A549 (cell line): ENCODE measurements at regions not wholly inside any gene's neighbourhood (a gene's known extent, or its start where the extent isn't known, plus 50 kb on each side); places are given as distances from the start of the nearest gene placed in this dataset.

Experiments
- CBX8 ChIP-seq: fragments of 200-600 bp; sonication (generic); IDR thresholded peaks from 2 replicates; pipeline ENCODE4 v1.6.1; 2016
- CEBPB ChIP-seq, 2 experiments: fragments of >200 bp in 1 of 2; sonication (Bioruptor Twin) in 1 of 2; formaldehyde crosslinking in 1 of 2; IDR thresholded peaks; 2 replicates each; pipeline ENCODE4 v1.6.1; 2012 to 2016
- EP300 ChIP-seq, 2 experiments: fragments of >200 bp; sonication (Bioruptor Twin); formaldehyde crosslinking; IDR thresholded peaks; 2 replicates in 1 of 2; 3 replicates in 1 of 2; pipeline ENCODE4 v1.6.1; 2016 to 2017
- HDAC2 ChIP-seq: fragments of 200-600 bp; sonication (generic); IDR thresholded peaks from 2 replicates; pipeline ENCODE4 v1.6.1; 2016
- HOXB13 ChIP-seq: fragments of 250-450 bp; sonication (Bioruptor Pico); IDR thresholded peaks from 2 replicates; pipeline ENCODE4 v1.5.0; 2020; ENCODE audit warnings: low read depth, mild to moderate bottlenecking, moderate library complexity
- MYC ChIP-seq: IDR thresholded peaks from 2 replicates; pipeline ENCODE4 v1.6.1; 2012; ENCODE audit warnings: mild to moderate bottlenecking, inconsistent platforms, low read length, improper control_type of control experiment, borderline replicate concordance
- POLR2A ChIP-seq: IDR thresholded peaks from 2 replicates; pipeline ENCODE4 v1.6.1; 2012; ENCODE audit warnings: mild to moderate bottlenecking, low read length
- RAD21 ChIP-seq, 2 experiments: fragments of >200 bp in 1 of 2; sonication (Bioruptor Twin) in 1 of 2; formaldehyde crosslinking in 1 of 2; IDR thresholded peaks in 1 of 2; conservative IDR thresholded peaks in 1 of 2; 2 replicates in 1 of 2; 3 replicates in 1 of 2; pipeline ENCODE4 v1.6.1; 2012 to 2018; ENCODE audit warnings: inconsistent platforms in 1 of 2
- RNF2 ChIP-seq: fragments of 200-600 bp; sonication (generic); IDR thresholded peaks from 2 replicates; pipeline ENCODE4 v1.6.1; 2016; ENCODE audit warnings: low read depth, mild to moderate bottlenecking, antibody characterized with exemption, moderate library complexity, borderline replicate concordance
- TFCP2L1 ChIP-seq: fragments of 250-450 bp; sonication (Bioruptor Pico); IDR thresholded peaks from 2 replicates; pipeline ENCODE4 v1.5.0; 2021; ENCODE audit warnings: mild to moderate bottlenecking
- TF ChIP-seq, protein P1 (sequence below): fragments of >200 bp; sonication (Bioruptor Twin); formaldehyde crosslinking; IDR thresholded peaks from 3 replicates; pipeline ENCODE4 v1.5.1; 2016
- TF ChIP-seq, protein P2 (sequence below): fragments of 250-450 bp; sonication (Bioruptor Pico); IDR thresholded peaks from 2 replicates; pipeline ENCODE4 v1.5.0; 2020; ENCODE audit warnings: low read depth, mild to moderate bottlenecking, moderate library complexity
- TF ChIP-seq, protein P3 (sequence below): IDR thresholded peaks from 2 replicates; pipeline ENCODE4 v1.6.1; 2012

DNA sequence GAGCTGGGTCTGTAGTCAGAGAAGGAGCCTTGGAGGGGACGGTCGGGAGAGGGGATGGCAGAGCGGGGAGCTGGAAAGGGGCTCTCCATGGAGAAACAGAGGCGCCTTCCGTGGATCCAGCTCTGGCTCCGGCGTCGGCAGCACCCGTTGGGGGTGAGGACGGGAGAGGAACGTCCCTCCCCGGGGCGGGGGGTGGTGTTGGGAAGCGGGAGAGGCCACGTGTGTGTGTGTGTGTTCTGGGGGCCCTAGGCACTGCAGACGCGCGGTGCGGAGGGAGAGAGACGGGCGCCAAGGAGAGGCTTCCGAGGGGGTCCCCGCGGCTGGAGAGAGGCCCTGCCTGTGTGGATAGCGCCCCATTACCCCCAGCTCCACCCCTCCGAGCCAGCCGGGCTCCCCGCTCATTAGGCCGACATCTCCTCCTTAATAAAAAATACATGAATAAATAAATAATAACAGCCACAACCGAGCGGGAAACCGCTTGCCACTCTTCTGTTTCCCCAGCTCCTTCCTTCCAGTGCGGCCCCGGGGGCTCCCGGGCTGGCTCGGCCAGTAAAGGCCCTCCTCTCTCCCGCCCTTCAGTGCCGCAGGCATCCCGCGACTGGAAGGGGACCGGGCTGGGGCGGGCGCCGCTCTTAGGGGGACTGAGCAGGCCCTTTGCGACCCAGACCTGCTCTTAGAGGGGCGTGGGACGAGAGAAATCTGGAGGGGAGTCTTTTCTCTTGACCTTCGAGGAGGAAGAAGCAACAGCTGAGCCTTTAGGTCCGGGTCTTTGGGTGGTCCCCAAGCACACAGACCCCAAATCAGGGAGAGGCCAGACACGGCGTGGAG, 71.3 kb upstream of the ARAP3 start:
- TF ChIP-seq RNF2 = no peak
- TF ChIP-seq, protein P1, sequence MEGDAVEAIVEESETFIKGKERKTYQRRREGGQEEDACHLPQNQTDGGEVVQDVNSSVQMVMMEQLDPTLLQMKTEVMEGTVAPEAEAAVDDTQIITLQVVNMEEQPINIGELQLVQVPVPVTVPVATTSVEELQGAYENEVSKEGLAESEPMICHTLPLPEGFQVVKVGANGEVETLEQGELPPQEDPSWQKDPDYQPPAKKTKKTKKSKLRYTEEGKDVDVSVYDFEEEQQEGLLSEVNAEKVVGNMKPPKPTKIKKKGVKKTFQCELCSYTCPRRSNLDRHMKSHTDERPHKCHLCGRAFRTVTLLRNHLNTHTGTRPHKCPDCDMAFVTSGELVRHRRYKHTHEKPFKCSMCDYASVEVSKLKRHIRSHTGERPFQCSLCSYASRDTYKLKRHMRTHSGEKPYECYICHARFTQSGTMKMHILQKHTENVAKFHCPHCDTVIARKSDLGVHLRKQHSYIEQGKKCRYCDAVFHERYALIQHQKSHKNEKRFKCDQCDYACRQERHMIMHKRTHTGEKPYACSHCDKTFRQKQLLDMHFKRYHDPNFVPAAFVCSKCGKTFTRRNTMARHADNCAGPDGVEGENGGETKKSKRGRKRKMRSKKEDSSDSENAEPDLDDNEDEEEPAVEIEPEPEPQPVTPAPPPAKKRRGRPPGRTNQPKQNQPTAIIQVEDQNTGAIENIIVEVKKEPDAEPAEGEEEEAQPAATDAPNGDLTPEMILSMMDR = no peak
- no peak for TF ChIP-seq MYC
- no peak for TF ChIP-seq RAD21 (conservative IDR thresholded peaks at IDR 0.05 in 1 of 2, IDR thresholded peaks at IDR 0.05 in 1 of 2)
- no peak for TF ChIP-seq HDAC2
- TF ChIP-seq HOXB13 (CRISPR knock-in tag) = no peak
- TF ChIP-seq CBX8 = no peak
- TF ChIP-seq TFCP2L1 (CRISPR knock-in tag) = no peak
- TF ChIP-seq, protein P2, sequence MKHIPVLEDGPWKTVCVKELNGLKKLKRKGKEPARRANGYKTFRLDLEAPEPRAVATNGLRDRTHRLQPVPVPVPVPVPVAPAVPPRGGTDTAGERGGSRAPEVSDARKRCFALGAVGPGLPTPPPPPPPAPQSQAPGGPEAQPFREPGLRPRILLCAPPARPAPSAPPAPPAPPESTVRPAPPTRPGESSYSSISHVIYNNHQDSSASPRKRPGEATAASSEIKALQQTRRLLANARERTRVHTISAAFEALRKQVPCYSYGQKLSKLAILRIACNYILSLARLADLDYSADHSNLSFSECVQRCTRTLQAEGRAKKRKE = no peak
- no peak for TF ChIP-seq POLR2A
- TF ChIP-seq, protein P3, sequence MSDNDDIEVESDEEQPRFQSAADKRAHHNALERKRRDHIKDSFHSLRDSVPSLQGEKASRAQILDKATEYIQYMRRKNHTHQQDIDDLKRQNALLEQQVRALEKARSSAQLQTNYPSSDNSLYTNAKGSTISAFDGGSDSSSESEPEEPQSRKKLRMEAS = no peak
- TF ChIP-seq EP300 (IDR thresholded peaks at IDR 0.05) = no peak
- no peak for TF ChIP-seq CEBPB (IDR thresholded peaks at IDR 0.05)
